ENCODE measurements at regions not wholly inside any gene's neighbourhood (a gene's known extent, or its start where the extent isn't known, plus 50 kb on each side); places are given as distances from the start of the nearest gene placed in this dataset.

DNA sequence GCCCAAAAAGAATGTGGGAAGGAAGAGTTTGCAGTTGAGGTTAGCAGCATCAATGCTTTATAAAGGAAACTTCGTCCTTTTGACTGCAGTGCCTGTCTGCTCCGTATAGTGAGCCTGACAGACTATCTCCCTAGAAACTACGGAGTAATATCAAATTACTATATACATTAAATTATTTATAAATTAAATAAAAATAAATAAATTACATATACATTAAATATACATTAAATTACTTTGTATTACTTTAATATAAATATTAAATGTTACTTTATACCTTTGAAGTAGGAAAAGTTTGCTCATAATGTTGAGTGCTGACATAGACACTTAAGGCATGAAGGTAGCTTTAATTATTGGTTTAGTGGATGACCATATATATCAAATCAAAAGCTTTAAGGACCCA lies 165.2 kb downstream of the IL15 start:
- POLR2A ChIA-PET (ENCODE audit: low non-redundant PET) = no interaction called here
- H3K27ac ChIP-seq = no peak overlapping the region
- CTCF ChIA-PET = interaction anchor here (0.7 kb wide), 1 partner anchor 559 kb away, joined by 3 read pairs; no protein-coding TSS in a partner anchor
- TF ChIP-seq, protein P1, sequence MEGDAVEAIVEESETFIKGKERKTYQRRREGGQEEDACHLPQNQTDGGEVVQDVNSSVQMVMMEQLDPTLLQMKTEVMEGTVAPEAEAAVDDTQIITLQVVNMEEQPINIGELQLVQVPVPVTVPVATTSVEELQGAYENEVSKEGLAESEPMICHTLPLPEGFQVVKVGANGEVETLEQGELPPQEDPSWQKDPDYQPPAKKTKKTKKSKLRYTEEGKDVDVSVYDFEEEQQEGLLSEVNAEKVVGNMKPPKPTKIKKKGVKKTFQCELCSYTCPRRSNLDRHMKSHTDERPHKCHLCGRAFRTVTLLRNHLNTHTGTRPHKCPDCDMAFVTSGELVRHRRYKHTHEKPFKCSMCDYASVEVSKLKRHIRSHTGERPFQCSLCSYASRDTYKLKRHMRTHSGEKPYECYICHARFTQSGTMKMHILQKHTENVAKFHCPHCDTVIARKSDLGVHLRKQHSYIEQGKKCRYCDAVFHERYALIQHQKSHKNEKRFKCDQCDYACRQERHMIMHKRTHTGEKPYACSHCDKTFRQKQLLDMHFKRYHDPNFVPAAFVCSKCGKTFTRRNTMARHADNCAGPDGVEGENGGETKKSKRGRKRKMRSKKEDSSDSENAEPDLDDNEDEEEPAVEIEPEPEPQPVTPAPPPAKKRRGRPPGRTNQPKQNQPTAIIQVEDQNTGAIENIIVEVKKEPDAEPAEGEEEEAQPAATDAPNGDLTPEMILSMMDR (conservative IDR thresholded peaks at IDR 0.05; ENCODE audit: low read depth) = no peak
- no peak for DNase-seq (ENCODE audit: low spot score)

DNA sequence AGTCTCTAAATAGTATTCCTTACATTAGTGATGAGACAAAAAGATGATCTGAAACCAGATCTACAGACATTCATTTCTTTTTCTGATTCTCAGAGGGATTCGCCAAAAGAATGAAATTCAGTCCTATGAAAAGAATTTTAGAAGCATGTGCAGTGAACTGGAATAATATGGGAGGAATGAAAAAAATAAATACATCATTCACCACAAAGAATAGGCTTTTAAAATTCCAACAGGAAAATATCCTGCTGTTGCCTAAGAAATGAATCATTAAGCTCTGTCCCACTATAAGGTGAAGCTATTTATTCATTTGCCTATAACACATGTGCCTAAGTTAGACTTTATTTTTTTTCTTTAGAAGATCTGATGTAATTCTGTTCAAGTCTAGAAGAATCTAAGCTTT lies 165.9 kb downstream of the IL15 start:
- POLR2A ChIA-PET (ENCODE audit: low non-redundant PET) = no interaction called here
- no peak for DNase-seq (ENCODE audit: low spot score)
- TF ChIP-seq, protein P1 (conservative IDR thresholded peaks at IDR 0.05; ENCODE audit: low read depth) = no peak
- H3K27ac ChIP-seq = no peak overlapping the region
- CTCF ChIA-PET = interaction anchor here (0.8 kb wide), 1 partner anchor 11 kb away, joined by 3 read pairs; no protein-coding TSS in a partner anchor

DNA sequence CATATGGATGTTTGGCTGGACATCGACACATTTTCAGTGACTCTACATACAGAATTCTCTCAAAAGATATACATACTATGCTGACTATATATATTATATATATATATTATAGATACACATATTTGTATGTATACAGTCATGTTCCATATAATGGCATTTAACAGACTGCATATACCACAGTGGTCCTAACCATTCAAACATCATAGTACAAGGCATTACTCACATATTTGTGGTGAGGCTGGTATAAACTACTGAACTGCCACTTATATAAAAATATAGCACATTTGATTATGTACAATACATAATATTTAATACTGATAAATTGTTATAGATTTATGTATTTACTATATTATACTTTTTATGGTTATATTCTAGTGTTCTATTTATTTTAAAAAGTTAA lies 168.5 kb downstream of the IL15 start:
- ChIA-PET CTCF (no interaction called here), POLR2A (ENCODE audit: low non-redundant PET) (no interaction called here)
- TF ChIP-seq, protein P1 (conservative IDR thresholded peaks at IDR 0.05; ENCODE audit: low read depth) = no peak
- H3K27ac ChIP-seq = no peak overlapping the region
- no peak for DNase-seq (ENCODE audit: low spot score)

DNA sequence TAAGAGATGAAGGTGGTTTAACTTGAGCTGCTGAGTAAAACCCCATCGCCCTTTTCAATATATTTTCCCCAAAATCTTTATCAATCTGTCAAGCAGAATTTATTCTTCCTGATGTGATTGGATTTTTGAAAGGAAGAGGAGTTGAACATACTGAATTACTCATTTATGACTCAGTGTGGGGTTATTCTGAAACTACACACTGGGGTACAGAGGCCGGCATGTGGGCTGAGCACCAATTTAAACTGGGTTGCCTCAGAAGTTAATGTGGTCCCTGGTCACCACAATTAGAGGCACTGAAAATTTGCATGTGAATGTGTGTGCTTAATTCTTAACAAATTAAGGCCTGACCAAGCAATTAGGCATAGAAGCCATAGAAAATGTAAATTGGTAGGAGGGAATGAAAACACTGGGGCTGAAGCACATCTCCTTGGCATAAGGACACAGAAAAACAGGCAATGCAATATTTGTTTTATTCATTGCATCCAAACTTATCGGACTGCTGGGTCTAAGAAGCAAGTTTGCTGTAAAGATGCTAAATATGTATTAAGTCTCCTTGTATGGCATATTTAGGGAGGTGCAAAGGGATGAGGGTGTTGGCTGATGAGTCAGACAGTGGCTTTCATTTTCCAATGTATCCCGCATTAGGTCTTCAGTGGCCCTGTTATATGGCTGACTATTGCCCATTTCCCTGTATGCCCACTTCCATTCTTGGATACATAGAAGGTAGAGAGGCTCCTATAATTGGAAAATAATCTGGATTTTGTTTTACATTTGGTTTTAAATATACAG lies 170.9 kb downstream of the IL15 start:
- peak; percentile 45 for DNase-seq (ENCODE audit: low spot score)
- H3K27ac ChIP-seq = no peak overlapping the region
- ChIA-PET CTCF (interaction anchor here (0.6 kb wide), 1 partner anchor 9 kb away, joined by 3 read pairs; no protein-coding TSS in a partner anchor), POLR2A (ENCODE audit: low non-redundant PET) (no interaction called here)
- TF ChIP-seq, protein P1 (conservative IDR thresholded peaks at IDR 0.05; ENCODE audit: low read depth) = no peak

DNA sequence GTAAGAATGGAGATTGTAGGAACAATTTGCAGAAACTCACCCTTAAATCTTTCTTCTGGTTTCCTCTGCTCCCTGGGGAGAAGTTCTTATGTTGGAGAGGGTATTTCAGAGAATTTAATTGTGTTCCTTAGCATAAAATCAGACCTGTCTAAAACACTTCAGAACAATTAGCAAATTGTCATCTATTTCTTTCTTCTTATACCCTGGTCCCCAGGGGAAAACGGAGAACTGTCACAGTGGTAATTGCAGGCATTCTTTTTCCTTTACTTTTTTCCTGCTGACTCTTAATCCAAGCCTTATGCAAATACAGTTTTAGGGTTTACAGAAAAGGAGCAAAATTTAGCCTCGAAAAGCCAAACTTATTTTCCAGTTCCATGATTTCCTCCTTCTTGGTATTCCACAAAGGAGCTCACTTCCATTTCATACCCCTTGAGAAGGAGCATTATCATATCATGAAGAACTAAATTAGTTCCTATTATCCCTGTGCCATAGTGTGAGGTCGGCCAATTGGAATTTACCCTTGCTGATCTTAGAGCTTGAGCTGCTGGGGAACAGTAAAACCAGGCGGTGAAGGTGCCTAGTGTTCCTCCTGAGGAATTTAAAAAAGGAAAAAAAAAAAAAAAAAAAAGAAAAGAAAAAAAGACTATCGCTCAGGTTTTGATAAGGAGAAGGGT lies 173.8 kb downstream of the IL15 start:
- no peak overlapping the region for H3K27ac ChIP-seq
- POLR2A ChIA-PET (ENCODE audit: low non-redundant PET) = no interaction called here
- DNase-seq (ENCODE audit: low spot score) = no peak
- TF ChIP-seq, protein P1 (conservative IDR thresholded peaks at IDR 0.05; ENCODE audit: low read depth) = no peak
- CTCF ChIA-PET = interaction anchor here (0.6 kb wide), 1 partner anchor 941 kb away, joined by 5 read pairs; no protein-coding TSS in a partner anchor

DNA sequence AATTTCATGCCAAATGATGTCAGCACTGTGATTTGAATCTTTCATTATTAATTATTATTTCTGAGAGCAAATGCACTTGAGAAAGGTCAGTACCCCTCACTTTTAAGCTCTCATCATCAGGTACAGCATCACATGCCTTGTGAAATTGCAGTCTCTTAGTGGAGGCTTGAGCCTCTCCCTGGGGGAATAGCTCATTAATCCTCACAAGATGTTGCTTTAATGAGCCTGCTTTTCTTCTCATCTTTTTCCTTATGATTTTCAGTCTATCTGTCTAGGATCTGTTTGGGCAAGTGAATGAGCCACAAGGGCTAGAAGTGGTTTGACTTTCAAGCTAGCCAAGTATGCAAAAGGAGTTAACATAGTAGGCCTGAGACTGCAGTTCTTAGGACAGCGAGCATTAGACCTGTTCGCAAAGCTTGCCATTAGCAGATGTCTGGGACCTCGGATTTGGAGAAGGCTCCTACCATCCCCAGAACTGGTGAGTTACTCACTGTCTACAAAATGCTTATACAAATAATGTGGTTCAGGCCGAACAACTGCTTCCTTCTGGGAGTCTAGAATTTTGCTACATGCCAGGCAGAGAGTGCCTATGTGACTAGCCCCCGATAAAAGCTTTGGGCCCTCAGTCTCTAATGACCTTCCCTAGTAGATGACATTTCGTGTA lies 174.5 kb downstream of the IL15 start:
- ChIA-PET POLR2A (ENCODE audit: low non-redundant PET) (no interaction called here), CTCF (interaction anchor here (0.6 kb wide), 1 partner anchor 941 kb away, joined by 5 read pairs; no protein-coding TSS in a partner anchor)
- no peak for DNase-seq (ENCODE audit: low spot score)
- TF ChIP-seq, protein P1 (conservative IDR thresholded peaks at IDR 0.05; ENCODE audit: low read depth) = no peak
- H3K27ac ChIP-seq = no peak overlapping the region
